H1 (cell line): ENCODE measurements at regions not wholly inside any gene's neighbourhood (a gene's known extent, or its start where the extent isn't known, plus 50 kb on each side); places are given as distances from the start of the nearest gene placed in this dataset.

Experiments used
- CTCF ChIA-PET: fragments of 300-600 bp; sonication (Branson Sonifier 250); formaldehyde crosslinking; loops from one replicate; lab custom pipeline; 2021; ENCODE audit not compliant: partially characterized antibody; lab: Charles Lee
- POLR2A ChIA-PET: fragments of 300-600 bp; sonication (Branson Sonifier 250); formaldehyde crosslinking; loops from one replicate; lab custom pipeline; 2021; ENCODE audit warnings: inconsistent platforms; ENCODE audit not compliant: partially characterized antibody; lab: Charles Lee
- DNase-seq, 2 experiments: peaks; one replicate each; pipeline versions ENCODE4 v3.0.0 to v3.0.0-alpha.2; 2010 to 2022; ENCODE audit warnings: low spot score in 2 of 2, low read depth in 1 of 2, mixed read lengths in 1 of 2
- FAIRE-seq: peaks from 2 replicates; lab custom pipeline; 2011; peaks lifted over from hg19 to GRCh38; lab: Jason Lieb, UNC
- H2AFZ ChIP-seq: 2 replicates; pipeline ENCODE4 v1.8.1; 2012; ENCODE audit warnings: low read length, inconsistent platforms
- H2AK5ac ChIP-seq: 2 replicates; pipeline ENCODE4 v1.6.1; 2013; ENCODE audit warnings: low read depth, low read length
- H2BK120ac ChIP-seq: replicated peaks from 2 replicates; pipeline ENCODE3; 2013; ENCODE audit warnings: low read depth, low read length, inconsistent platforms
- H2BK12ac ChIP-seq: 2 replicates; pipeline ENCODE4 v1.6.1; 2013; ENCODE audit warnings: low read depth, low read length
- H2BK15ac ChIP-seq: 2 replicates; pipeline ENCODE4 v1.6.1; 2013; ENCODE audit warnings: low read length
- H2BK20ac ChIP-seq: 2 replicates; pipeline ENCODE4 v1.6.1; 2013; ENCODE audit warnings: low read length
- H2BK5ac ChIP-seq: 2 replicates; pipeline ENCODE4 v1.6.1; 2013; ENCODE audit warnings: low read depth, low read length
- H3K14ac ChIP-seq: 2 replicates; pipeline ENCODE4 v1.6.1; 2013; ENCODE audit warnings: inconsistent platforms; ENCODE audit not compliant: insufficient read length
- H3K18ac ChIP-seq: 2 replicates; pipeline ENCODE4 v1.6.1; 2013; ENCODE audit warnings: low read length; ENCODE audit errors: extremely low read depth
- H3K23ac ChIP-seq: 2 replicates; pipeline ENCODE4 v1.6.1; 2013; ENCODE audit warnings: inconsistent platforms; ENCODE audit not compliant: insufficient read length
- H3K23me2 ChIP-seq: 2 replicates; pipeline ENCODE4 v1.6.1; 2013; ENCODE audit warnings: low read depth, low read length
- H3K27ac ChIP-seq: 2 replicates; pipeline ENCODE4 v1.6.1; 2011; ENCODE audit warnings: low read depth, low read length, inconsistent platforms
- H3K27me3 ChIP-seq, 4 experiments: replicated peaks in 1 of 4; 1 replicate in 1 of 4; 2 replicates in 3 of 4; pipeline versions ENCODE4 v1.6.1 to v1.8.1; 2011 to 2013; ENCODE audit warnings: low read length in 3 of 4, mild to moderate bottlenecking in 3 of 4, inconsistent platforms in 2 of 4, mixed read lengths in 2 of 4, moderate library complexity in 1 of 4; ENCODE audit not compliant: control insufficient read depth in 3 of 4, insufficient read depth in 3 of 4; ENCODE audit errors: extremely low read depth in 1 of 4
- H3K36me3 ChIP-seq, 4 experiments: 2 replicates each; pipeline versions ENCODE4 v1.6.1 to v1.8.1; 2011 to 2013; ENCODE audit warnings: mild to moderate bottlenecking in 4 of 4, low read length in 3 of 4, moderate library complexity in 2 of 4, control low read depth in 1 of 4, inconsistent platforms in 1 of 4; ENCODE audit not compliant: insufficient read depth in 4 of 4, control insufficient read depth in 2 of 4
- H3K4ac ChIP-seq: replicated peaks from 2 replicates; pipeline ENCODE3; 2013; ENCODE audit warnings: low read length, low read depth, mixed read lengths, inconsistent platforms; ENCODE audit not compliant: insufficient read length
- H3K4me1 ChIP-seq, 4 experiments: replicated peaks in 1 of 4; 1 replicate in 1 of 4; 2 replicates in 3 of 4; pipeline versions ENCODE4 v1.6.1 to v1.8.1; 2011 to 2013; ENCODE audit warnings: low read length in 3 of 4, inconsistent platforms in 2 of 4, mixed read lengths in 1 of 4; ENCODE audit not compliant: insufficient read depth in 4 of 4, control insufficient read depth in 3 of 4
- H3K4me2 ChIP-seq, 2 experiments: 2 replicates each; pipeline versions ENCODE4 v1.6.1 to v1.8.1; 2011 to 2013; ENCODE audit warnings: low read depth in 2 of 2, low read length in 2 of 2, control low read depth in 1 of 2, inconsistent platforms in 1 of 2, mild to moderate bottlenecking in 1 of 2; ENCODE audit not compliant: insufficient read depth in 1 of 2
- H3K4me3 ChIP-seq, 4 experiments: fragments of 200-600, 300-600 bp in 1 of 4; sonication (generic), shearing (Covaris generic), sonication (Bioruptor Twin) in 1 of 4; 2 replicates each; pipeline versions ENCODE4 v1.5.1 to v1.8.1; 2011 to 2016; ENCODE audit warnings: low read length in 4 of 4, low read depth in 3 of 4, control low read depth in 2 of 4, inconsistent platforms in 2 of 4, mild to moderate bottlenecking in 2 of 4, mixed read lengths in 1 of 4, moderate library complexity in 1 of 4; ENCODE audit not compliant: insufficient read depth in 2 of 4; ENCODE audit errors: extremely low read depth in 1 of 4
- H3K56ac ChIP-seq: replicated peaks from 2 replicates; pipeline ENCODE3; 2013; ENCODE audit warnings: low read depth, mild to moderate bottlenecking, mixed read lengths, low read length, inconsistent platforms; ENCODE audit not compliant: insufficient read length
- H3K79me1 ChIP-seq: 2 replicates; pipeline ENCODE4 v1.6.1; 2013; ENCODE audit warnings: low read depth, low read length, control low read depth
- H3K79me2 ChIP-seq, 2 experiments: 2 replicates each; pipeline versions ENCODE4 v1.6.1 to v1.8.1; 2012 to 2013; ENCODE audit warnings: low read length in 2 of 2, mild to moderate bottlenecking in 2 of 2, inconsistent platforms in 1 of 2; ENCODE audit not compliant: insufficient read depth in 2 of 2, control insufficient read depth in 1 of 2
- H3K9ac ChIP-seq, 4 experiments: replicated peaks in 1 of 4; 1 replicate in 1 of 4; 2 replicates in 3 of 4; pipeline versions ENCODE4 v1.6.1 to v1.8.1; 2011 to 2013; ENCODE audit warnings: low read depth in 3 of 4, low read length in 3 of 4, control low read depth in 2 of 4, mild to moderate bottlenecking in 2 of 4, moderate library complexity in 2 of 4, inconsistent platforms in 1 of 4; ENCODE audit errors: extremely low read depth in 1 of 4
- H3K9me3 ChIP-seq, 2 experiments: 2 replicates each; pipeline versions ENCODE4 v1.6.1 to v1.8.1; 2012 to 2013; ENCODE audit warnings: mild to moderate bottlenecking in 2 of 2, moderate library complexity in 2 of 2, control low read depth in 1 of 2, inconsistent platforms in 1 of 2, low read depth in 1 of 2, low read length in 1 of 2, mixed read lengths in 1 of 2; ENCODE audit not compliant: insufficient read depth in 2 of 2
- H4K20me1 ChIP-seq, 2 experiments: replicated peaks in 1 of 2; 2 replicates each; pipeline versions ENCODE3 to v1.8.1; 2011 to 2013; ENCODE audit warnings: inconsistent platforms in 2 of 2, low read length in 2 of 2, mild to moderate bottlenecking in 1 of 2; ENCODE audit not compliant: insufficient read depth in 2 of 2, control insufficient read depth in 1 of 2
- H4K5ac ChIP-seq: 2 replicates; pipeline ENCODE4 v1.6.1; 2013; ENCODE audit warnings: low read length, low read depth, mixed read lengths, inconsistent platforms; ENCODE audit not compliant: insufficient read length
- H4K8ac ChIP-seq: 2 replicates; pipeline ENCODE4 v1.8.0; 2013; ENCODE audit warnings: mild to moderate bottlenecking, moderate library complexity, low read length, inconsistent platforms; ENCODE audit not compliant: insufficient read depth; ENCODE audit errors: extremely low read depth
- H4K91ac ChIP-seq: replicated peaks from 2 replicates; pipeline ENCODE3; 2013; ENCODE audit warnings: low read length, mixed read lengths, inconsistent platforms; ENCODE audit not compliant: insufficient read length
- MAFK ChIP-seq: IDR thresholded peaks from 2 replicates; pipeline ENCODE4 v1.6.1; 2012; ENCODE audit warnings: low read depth, mild to moderate bottlenecking, improper control_type of control experiment, low read length
- PHF8 ChIP-seq: fragments of 200-600 bp; sonication (generic); conservative IDR thresholded peaks from 2 replicates; pipeline ENCODE4 v1.7.1; 2012; ENCODE audit warnings: low read depth, mild to moderate bottlenecking, inconsistent platforms, low read length, moderate library complexity
- WGBS, 2 experiments: shearing (Covaris generic) in 1 of 2; methylation state at CpG; one replicate each; pipeline versions ENCODE4 v1.1.6 to v1.1.7; 2013 to 2015; ENCODE audit warnings: low lambda C conversion rate in 2 of 2, mixed read lengths in 2 of 2, inconsistent platforms in 1 of 2, low coverage in 1 of 2, missing lambda C conversion rate in 1 of 2; ENCODE audit not compliant: insufficient replicate concordance in 2 of 2, insufficient coverage in 1 of 2, insufficient read length in 1 of 2; ENCODE audit errors: extremely low coverage in 1 of 2, missing lambda C conversion rate in 1 of 2; 5-methylcytosine and 5-hydroxymethylcytosine counted together

- Histone ChIP-seq H3K4me3 (no peak overlapping the region), H3K23me2 (no peaks in the 10 kb centered on the region), H3K18ac (no peak overlapping the region), H3K14ac (no peak overlapping the region), H3K4me2 (no peak overlapping the region), H3K27me3 (peaks cover 16 to 48% (median 23%) of the 10 kb centered on the region in 4 experiments), H4K91ac (no peak overlapping the region), H3K79me2 (no peaks in the 10 kb centered on the region), H4K20me1 (peaks cover 0 to 2% of the 10 kb centered on the region in 2 experiments), H3K23ac (no peak overlapping the region), H3K79me1 (no peaks in the 10 kb centered on the region), H2AK5ac (no peak overlapping the region), H3K4me1 (peaks cover 0 to 3% (median 2%) of the 10 kb centered on the region in 4 experiments; a peak in 4 of 7 replicates), H2BK120ac (no peak overlapping the region), H2BK5ac (no peak overlapping the region), H3K9me3 (no peaks in the 10 kb centered on the region), H3K56ac (no peak overlapping the region), H2BK12ac (no peak overlapping the region), H4K8ac (no peak overlapping the region), H2BK15ac (no peak overlapping the region), H2AFZ (no peak overlapping the region), H2BK20ac (no peak overlapping the region), H3K36me3 (no peaks in the 10 kb centered on the region), H3K9ac (no peak overlapping the region), H3K4ac (no peak overlapping the region), H4K5ac (no peak overlapping the region), H3K27ac (no peak overlapping the region)
- ChIA-PET POLR2A (no interaction called here), CTCF (no interaction called here)
- DNase-seq (no peak), FAIRE-seq (no peak)
- 84% methylated on average over 1 of the region's 1 CpG; no CpG with 5 or more reads in 1 of the 2 experiments for WGBS, 2 experiments
- TF ChIP-seq PHF8 = no peak
- TF ChIP-seq MAFK = peak; percentile 33; the same call in 1 of the 2 replicates
Measured at GRCh38 chr3:182124716-182125115, 413.0 kb downstream of the SOX2 start.
